Amniotic stem cell (primary cell): ENCODE measurements at regions not wholly inside any gene's neighbourhood (a gene's known extent, or its start where the extent isn't known, plus 50 kb on each side); places are given as distances from the start of the nearest gene placed in this dataset.

Source experiments
- DNase-seq: peaks from one replicate; lab custom pipeline; 2025; lab: John Stamatoyannopoulos, UW

DNA sequence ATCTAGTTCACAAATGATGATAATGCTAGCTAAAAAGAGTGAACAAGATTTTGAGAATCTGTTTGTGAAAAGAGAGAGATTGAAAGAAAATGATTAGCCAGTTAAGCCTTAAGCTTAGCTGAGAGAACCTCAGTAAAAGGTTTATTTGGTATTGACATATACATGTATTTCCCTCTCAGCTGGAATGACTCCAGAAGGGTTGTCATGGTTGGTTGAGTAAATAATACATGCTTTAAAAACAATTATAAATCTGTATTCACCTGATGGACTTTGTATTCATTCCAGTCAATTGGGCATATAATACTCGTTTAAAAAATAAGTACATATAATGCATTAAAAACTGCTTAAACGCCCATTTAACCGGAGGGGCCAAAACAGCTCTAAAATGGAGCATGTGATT, 181.4 kb downstream of the GRB14 start:
- DNase-seq: no peak

DNA sequence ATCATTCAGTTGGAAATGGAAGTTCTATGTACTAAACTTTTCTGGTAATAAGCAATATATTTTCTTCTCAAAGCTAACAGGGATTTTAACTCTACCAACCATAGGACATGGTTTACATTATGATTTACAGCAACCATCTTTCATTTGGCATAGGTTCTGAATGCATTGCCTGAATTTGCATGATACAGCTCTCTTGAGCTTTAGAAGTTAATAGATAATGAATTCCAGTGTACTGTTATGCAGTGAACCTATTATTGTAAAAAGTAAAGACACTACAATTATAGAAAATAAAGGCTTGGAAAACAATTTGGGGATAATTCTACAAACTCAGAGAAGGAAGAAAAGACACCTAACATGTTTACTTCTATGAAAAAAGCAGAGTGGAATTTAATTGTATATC, 182.0 kb downstream of the GRB14 start:
- DNase-seq: no peak

DNA sequence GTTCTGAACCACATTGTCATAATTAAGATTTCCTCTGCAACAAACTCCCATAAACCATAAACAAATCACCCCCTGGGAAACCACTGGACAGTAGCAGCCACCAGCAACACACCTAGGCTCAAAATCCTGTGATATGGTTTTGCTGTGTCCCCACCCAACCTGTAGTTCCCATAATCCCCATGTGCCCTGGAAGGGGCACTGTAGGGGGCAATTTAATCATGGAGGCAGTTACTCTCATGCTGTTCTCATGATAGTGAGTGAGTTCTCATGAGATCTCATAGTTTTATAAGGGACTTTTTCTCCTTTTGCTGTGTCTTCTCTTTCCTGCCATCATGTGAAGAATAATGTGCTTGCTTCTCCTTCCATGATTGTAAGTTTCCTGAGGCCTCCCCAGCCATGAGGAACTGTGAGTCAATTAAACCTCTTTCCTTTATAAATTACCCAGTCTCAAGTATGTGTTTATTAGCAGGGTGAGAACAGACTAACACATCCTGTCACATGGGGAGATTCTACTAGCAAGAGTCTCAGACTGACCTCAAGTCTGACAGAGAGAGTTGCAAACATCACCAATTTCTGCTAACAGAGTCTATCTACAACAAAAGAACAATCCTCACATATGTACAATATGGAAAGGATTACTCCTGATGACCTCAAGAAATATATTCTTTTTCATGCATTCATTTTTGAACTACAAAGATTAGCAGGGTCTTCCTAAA, 182.6 kb downstream of the GRB14 start:
- no peak for DNase-seq

- DNase-seq: no peak
Measured at GRCh38 chr2:164436131-164436530, 185.2 kb downstream of the GRB14 start.

DNA sequence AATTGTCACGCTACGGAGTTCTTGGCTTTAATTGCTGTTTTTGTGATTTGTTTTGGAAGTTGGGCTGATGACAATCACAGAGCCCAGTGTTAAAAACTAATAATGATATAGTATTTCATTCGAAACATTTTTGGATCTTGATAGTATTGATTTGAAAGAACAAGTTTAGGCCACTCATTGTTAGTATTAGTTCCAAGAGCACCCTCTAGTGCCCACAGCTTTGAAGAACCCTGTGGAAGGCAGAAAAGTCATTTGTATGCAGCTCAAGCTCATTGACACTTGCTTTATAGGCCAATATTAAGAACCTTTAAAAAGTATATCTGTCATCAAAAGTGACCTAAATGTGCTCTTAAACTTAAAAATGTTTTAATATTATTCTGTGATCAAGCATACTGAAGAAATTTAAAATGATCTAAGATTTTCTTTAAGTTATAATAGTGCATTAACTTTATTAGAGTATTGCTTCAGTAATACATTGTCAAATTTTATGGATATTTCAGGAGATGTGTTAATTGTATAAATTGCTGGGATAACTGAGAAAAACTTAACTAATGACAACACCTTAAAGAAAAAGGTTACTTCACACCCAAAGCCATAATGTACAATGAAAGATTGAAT, 191.0 kb downstream of the GRB14 start:
- peak; percentile 12 for DNase-seq

- no peak for DNase-seq
Measured at GRCh38 chr2:164429354-164429753, 191.9 kb downstream of the GRB14 start.

DNA sequence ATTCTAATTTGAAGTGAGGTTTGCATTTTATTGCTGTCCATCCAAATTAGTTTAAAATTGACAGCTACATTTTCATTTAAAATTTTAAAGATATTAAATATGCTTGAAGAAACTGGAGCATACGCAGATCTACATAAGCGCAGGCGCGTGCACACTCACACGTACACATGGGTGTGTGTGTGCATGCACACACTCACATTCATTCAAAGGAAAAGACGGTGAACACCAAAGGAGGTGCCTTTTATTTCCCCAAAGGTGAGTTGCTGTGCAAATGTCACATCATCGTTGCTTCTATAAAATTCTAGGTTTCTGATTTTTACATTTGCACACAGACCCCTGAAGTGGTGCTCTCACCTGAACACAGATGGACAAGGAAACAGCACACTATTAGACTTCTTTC, 194.2 kb downstream of the GRB14 start:
- no peak for DNase-seq

DNA sequence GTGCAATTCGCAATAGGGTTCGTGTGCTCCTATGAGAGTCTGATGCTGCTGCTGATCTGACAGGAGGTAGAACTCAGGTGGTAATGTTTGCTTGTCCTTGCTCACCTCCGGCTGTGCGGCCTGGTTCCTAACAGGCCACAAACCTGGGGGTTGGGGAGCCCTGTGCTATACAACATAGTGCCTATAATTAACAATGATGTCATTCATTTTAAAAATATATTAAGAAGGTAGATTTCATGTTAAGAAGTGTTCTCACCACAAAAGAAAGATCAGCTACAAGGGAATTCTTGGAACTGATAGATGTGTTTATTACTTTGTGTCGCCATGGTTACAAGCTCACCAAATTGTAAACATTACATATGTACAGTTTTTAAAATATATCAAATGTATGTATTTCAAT, 200.5 kb downstream of the GRB14 start:
- DNase-seq: no peak

GRCh38 chr2:164412831-164413230, 208.5 kb downstream of the GRB14 start:
- no peak for DNase-seq

DNA sequence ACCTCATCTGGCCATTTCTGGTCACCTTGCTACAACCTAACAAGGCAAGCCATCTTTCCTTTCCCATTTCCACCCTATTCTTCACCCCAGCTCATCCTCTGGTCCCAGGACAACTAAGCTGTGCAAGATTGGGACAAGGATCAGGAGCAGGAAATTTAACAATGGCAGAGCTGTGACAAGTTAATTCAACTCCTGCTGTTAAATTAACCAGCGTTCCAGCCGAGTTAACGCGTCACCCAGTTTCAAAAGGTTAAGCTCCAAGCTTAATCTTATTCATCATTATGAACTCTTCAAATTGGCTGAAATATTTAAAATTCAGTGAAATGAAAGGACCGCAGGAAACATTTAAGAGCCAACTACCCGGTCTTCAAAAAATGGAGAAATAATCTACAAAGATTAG, 231.9 kb downstream of the GRB14 start:
- no peak for DNase-seq

GRCh38 chr2:164388511-164388910, 232.8 kb downstream of the GRB14 start:
- DNase-seq: peak; percentile 53

- DNase-seq: no peak
Measured at GRCh38 chr2:164386231-164386630, 235.1 kb downstream of the GRB14 start.

- no peak for DNase-seq
Measured at GRCh38 chr2:164384434-164384833, 236.8 kb downstream of the GRB14 start.

DNA sequence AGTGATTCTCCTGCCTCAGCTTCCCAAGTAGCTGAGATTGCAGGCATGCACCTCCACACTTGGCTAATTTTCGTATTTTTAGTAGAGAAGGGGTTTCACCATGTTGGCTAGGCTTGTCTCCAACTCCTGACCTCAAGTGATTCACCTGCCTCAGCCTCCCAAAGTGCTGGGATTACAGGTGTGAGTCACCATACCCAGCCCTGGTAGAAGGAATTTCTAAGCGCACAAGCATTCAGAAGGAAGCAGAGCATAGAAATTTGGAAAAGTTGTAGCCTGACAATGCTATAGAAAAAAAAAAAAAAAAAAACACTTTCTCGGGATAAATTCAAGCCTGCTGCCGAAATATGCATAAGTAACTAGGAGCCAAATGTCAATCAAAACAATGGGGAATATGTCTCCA, 249.4 kb downstream of the GRB14 start:
- no peak for DNase-seq

DNA sequence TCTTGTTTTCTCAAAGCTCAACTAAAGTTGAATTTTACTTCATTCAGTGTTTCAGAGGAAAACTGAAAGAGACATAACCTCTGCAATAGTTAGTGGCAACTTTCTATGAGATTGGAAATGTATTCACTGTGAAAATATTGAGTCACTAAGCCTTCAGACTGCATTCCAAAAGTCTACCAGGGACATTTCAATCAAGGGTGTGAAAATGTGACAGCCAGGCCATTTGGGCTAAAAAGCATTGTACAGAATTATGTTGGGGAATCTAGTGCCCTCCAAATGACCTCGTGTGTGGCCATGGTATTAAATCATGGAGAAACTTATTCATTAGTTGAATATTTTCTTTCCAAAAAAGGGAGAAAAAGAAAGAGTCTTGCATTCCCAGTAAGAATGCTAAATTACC, 251.9 kb downstream of the GRB14 start:
- no peak for DNase-seq

DNA sequence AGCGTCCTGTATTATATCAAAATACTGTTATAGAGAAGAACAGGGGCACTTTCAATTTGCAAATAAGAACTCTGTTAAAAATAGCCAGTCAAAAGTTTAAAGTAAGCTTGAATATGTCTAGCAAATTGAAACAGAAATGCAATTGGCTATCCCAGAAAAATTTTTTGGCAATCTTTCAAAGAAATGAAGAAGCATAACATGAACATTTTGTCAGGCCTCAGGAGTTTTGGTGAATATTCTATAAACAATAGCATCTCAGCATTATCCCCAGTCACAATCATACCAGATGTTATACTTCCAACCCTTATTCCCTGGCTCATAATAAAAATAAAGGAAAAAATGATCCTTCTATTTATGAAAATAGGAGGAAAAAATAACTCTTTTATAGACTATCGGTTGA, 252.4 kb downstream of the GRB14 start:
- DNase-seq: no peak

- no peak for DNase-seq
Measured at GRCh38 chr2:164363646-164364045, 257.6 kb downstream of the GRB14 start.

DNA sequence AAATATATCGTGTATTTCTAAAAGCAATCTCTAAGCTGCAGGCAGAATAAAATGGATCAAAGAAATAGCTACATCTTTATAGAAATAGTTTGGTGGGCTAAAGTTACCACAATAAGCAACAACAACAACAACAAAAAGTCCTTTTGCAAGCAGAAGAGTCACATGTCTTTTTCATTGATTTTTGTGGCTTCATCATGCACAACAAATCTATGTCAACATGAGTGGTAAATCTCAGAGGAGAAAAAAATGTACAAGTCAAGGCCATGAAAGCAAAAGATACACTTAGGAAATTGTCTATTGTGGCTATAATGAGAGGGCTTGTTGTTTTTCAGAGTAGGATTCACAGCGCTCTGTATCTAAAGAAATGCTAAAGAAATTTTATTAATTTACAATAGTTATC, 269.7 kb downstream of the GRB14 start:
- DNase-seq: no peak

DNA sequence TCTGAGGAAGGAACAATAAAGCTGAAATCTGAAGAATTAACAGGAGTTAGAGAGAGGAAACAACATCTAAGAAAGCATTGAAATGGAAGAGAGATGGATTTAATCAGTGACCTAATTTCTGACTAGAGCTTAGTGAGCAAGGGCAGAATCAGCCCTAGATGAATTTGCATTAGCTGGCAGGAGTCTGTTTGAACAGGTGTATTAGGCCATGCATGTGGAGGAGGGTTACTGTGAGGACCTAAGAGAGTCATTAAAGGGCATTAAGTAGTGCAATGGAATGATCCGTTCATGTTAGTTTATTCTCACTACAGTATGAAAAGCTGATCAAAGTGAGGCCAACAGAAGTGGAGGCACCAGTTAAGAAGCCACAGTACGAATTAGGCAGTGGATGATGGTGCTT, 285.3 kb downstream of the GRB14 start:
- DNase-seq: no peak

GRCh38 chr2:164335128-164335527, 286.2 kb downstream of the GRB14 start:
- no peak for DNase-seq

GRCh38 chr2:164328310-164328709, 293.0 kb downstream of the GRB14 start:
- no peak for DNase-seq

GRCh38 chr2:164323978-164324377, 297.3 kb downstream of the GRB14 start:
- DNase-seq: no peak

GRCh38 chr2:164314148-164314547, 307.1 kb downstream of the GRB14 start:
- no peak for DNase-seq

DNA sequence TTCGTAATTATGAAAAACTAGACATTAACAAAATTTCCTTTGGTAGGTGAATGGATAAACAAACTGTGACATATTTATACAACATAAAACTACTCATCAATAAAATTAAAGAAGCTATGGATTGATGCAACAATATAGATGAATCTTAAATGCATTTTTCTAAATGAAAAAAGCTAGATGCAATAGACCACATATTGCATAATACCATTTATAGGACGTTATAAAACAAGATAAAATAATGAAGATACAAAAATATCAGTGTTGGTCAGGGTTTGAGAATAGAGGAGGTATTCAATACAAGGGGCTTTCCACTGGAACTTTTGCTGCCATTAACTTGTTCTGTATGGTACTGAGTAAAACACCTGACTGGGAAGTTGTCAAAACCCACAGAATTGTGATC, 314.4 kb downstream of the GRB14 start:
- DNase-seq: no peak
